ENCODE measurements at regions not wholly inside any gene's neighbourhood (a gene's known extent, or its start where the extent isn't known, plus 50 kb on each side); places are given as distances from the start of the nearest gene placed in this dataset.

DNA sequence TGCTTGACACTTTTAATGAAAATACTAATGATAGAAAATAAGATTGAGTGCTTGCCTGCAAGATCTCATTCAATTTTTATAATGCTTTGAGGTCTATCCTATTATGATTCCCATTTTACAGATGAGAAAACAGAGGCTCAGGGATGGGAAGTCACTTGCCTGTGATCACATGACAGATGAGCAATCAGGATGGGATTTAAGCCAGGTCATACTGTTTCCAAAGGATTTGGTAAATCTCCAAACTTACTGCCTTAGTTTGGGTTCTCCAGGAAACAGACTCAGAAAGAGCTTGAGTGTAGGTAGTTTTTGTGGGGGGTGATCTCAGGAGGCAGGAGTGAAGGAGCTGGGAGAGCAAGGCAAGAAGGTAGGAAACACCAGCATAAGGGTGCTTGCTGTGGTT lies 456.3 kb downstream of the MAFB start:
- no peak for DNase-seq (ENCODE audit: low read depth in 2 of 2)

DNA sequence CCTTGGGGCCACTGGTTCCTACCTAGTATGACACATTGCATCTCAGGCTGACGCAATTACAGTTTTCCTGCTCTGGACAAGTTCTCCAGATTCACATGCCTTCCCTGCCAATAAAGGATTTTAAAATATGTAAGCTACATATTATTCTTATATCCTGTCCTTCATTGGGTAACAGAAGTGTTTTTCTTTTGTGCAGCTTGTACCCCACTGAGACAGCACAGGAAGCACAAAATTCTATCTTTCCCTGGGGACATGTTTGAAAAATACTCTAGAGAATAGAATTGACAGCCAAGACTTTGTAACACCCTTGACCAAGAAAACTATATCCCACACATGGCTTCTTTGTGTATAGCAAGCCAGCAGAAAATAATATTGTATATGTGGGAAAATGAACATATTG lies 456.8 kb downstream of the MAFB start:
- no peak for DNase-seq (ENCODE audit: low read depth in 2 of 2)

DNA sequence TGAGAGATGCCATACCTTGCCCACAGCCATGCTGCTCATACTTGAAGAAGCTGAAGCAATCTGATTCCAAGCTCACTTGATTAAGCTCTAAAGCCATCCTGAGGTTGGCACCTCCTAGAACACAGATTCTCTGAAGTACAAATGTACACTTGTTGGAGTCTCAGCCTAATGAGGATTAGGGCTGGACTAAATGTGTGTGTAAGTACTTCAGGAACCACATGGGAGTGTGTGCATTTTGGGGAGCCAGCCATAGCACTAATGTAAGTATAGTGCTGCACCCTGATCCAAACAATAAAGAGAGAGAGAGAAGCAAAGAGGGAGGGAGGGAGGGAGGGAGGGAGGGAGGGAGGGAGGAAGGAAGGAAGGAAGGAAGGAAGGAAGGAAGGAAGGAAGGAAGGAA lies 458.6 kb downstream of the MAFB start:
- DNase-seq (ENCODE audit: low read depth in 2 of 2): no peak

DNA sequence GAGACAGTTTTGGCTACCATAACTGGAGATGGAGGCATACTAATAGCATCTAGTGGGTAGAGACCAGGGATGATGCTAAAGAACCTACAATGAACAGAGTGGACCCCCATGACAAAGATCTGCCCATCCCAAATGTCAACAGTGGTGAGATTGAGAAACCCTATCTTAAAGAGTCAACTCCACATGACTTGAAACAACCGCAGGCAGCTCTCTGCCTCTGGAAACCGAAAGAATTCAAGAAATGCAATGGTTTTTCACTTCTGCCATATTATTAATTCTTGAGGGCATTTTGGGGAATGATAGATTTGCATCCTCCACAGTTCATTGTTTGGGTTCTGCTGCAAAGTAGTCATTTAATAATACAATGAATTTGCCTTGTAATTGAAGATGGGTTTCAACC lies 463.4 kb downstream of the MAFB start:
- DNase-seq (ENCODE audit: low read depth in 2 of 2): no peak

DNA sequence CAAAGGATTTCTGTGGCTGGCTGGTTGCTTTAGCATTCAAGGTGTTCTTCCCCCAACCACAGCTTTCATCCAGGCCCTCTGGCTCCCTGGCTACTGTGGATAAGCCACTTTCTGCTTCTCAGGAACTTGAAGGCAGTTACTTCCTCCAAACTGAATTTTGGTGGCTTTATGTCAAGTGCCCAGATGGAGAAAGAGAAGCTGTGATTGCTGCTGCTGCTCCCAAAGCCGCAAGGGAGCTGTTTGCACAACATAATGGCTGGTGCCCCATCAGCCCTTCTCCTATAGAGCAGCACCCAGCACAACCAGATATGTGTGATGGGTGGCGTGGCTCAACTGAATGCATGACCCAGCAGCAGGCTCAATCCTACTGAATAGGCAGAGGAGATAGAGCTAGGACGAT lies 465.2 kb downstream of the MAFB start:
- no peak for DNase-seq (ENCODE audit: low read depth in 2 of 2)

DNA sequence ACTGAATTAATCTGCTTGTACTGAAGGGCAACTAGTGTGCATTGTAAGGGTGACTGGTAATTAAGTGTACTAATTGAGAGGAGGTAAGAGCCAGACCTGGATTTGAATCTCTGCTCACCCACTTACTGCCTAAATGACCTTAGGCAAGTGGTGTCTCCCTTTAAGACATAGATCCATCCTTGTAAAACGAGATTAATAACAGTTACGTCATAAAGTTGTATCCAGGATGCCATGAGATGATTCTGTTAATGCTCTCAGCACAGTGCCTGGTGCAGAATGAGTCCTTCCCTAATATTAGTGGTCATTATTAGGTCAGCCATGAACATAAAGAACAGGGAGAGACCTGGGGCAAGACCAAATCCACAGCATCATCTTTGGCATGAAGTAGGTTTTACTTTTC lies 470.1 kb downstream of the MAFB start:
- DNase-seq (ENCODE audit: low read depth in 2 of 2): no peak

DNA sequence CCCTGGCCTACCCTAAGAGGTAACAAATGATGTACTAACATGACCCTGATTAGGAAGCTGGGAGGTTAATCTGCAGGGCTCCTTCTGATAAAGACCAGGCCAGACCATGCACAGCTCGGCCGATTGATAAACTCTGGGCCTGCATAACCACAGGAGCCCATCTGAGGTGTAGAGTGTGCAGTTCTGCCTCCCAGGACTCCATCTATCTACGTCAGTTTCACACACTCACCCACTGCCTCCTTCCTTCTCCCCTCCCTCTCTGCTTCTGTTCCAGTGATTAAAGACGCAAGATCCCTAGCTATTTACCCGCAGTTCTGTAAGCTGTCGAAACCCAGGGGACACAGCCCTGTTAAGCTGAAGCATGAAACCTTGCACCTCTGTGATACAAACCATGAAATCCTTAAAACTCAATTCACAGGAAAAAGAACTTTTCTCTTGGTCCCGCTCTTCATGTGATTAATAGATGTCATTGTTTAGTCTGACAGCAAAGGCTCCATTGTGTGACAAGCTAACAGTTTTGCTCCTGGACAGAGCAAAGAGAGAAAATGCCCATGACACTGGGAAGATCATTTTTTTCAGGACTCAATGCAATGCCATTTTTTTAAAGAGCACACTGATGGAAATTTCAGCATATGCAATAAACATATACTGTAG lies 470.6 kb downstream of the MAFB start:
- no peak for DNase-seq (ENCODE audit: low read depth in 2 of 2)

DNA sequence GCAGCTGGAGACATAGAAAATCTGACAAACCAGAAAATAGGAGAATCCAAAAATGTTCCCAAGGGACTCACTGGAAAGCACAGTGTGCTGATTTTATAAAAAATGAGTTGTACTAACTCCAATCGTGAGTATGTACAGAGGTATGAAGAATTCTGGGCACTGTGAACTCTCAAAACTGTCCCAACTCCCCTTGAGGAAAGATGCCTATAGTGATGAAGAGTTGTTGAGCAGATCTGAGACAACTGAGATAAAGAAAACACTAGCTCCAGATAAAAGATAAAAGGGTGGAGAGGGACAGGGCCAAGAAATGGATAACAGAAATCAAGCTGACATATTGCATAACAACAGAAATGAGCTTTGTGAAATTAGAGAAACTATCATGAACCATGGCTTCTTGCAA lies 481.4 kb downstream of the MAFB start:
- DNase-seq (ENCODE audit: low read depth in 2 of 2): no peak

DNA sequence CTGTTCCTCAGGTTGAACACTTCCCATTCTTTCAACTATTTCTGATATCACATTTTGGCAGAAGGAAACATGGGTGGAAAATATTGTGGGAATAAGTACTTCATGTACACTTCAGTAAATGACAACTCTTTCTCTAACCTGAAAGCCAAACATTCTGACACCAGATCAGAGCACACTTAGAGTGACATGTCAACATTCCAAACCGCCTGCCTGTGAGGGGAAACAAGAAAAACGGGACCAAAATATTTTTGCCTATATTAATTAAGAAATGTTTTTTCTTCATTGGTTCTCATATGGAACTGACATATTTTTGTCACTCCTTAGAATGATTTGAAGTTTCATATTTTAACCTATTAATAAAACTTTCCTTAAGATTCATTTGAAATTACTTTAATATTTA lies 483.1 kb downstream of the MAFB start:
- DNase-seq (ENCODE audit: low read depth in 2 of 2): no peak

DNA sequence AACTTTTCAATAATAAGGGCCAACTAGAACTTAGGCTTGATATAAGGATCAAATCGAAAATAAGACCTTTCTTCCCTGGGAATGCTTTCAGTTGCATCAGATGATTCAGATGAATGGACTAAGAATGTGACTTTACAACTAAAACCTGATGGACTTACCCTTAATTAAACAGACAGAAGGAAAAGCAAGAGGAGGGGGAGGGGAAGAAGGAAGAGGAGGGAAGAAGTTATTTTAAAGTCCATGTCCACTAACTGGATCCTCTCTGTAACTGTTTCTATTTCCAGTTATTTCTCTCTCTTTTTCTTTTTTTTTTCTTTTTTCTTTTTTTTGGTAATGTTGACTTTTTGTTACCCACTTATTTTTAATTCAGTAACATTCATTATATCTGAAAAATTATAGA lies 486.0 kb downstream of the MAFB start:
- DNase-seq (ENCODE audit: low read depth in 2 of 2): no peak

DNA sequence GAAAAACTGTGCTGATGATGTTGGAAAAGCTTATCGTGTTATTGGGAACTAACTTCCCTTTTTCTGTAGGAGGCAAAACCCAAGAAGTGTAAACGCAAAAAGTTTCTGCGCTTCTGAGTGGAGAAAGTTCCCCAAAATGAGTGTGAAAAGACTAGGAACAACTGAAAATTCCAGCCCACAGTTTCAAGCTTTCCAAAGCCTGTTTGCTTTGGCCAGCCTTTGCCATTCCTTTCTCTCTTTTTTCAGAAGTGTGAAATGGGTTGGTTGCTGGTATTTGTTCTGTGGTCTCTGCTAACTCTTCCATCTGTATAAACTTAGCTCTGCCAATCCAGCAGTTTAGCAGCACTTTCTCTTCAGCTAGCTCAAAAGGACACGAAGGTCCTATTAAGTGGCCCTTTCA lies 491.3 kb downstream of the MAFB start:
- DNase-seq (ENCODE audit: low read depth in 2 of 2): no peak

DNA sequence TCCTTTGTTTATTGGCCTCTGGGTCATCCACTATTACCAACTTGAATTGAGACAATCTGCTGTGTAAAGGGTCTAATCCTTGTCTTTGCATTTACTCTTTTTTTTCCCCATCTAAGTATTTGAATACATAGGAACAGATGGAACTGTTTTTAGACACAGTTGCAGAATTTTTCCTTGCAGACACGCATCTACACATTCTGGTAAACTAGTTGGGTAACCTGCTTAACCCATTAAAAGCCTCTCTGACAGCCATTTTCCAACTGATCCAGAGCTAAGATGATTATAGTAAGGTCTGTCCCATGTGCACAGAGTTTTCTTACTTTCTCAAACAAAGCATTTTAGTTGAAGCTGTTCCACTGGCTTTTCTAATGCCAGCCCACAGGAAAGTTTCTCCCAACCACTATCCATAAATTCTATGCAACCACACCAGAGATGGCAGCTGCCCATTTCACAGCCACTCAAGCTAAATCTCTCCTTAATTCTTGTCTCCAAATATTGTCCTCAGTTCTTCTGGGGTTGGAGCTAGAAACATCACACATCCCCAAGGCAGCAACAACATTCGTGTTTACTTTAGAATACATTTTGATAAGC lies 492.1 kb downstream of the MAFB start:
- no peak for DNase-seq (ENCODE audit: low read depth in 2 of 2)

DNA sequence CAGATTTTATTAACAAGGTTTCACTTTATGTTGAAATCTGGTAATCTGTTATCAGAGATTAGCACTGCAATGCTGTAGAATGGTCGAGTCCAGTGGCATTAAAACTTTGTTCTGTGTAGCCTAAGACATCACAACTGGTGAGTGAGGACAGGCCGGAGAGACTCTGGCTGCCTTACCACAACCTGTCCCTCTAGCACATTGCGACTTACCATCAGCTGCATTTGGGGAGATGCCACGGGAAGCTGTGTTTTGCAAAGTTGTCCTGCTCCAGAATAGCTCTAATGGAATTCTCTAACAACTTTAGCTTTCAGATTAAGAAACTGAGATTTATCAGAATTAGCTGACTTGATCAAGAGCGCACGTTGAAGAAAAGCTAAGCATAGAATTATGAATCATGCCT lies 493.3 kb downstream of the MAFB start:
- DNase-seq (ENCODE audit: low read depth in 2 of 2): no peak

DNA sequence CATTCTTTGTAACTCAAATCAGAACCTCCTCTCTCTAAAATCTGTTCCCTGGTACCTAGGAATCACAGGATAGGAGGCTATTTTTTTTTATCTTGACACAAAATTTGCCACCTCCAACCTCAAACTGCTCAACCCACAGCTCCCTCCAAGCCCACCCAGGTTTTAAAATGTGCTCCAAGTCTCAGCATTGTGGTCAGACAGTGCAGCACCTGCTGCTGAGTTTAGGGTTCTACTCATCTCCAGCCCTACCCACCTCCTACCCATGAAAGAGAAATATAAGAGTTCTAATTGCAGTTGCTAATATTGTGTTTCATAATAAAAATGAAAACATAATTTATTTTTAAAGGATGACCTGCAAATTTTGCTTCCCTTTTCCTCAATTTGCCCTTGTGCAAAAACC lies 496.5 kb downstream of the MAFB start:
- no peak for DNase-seq (ENCODE audit: low read depth in 2 of 2)

DNA sequence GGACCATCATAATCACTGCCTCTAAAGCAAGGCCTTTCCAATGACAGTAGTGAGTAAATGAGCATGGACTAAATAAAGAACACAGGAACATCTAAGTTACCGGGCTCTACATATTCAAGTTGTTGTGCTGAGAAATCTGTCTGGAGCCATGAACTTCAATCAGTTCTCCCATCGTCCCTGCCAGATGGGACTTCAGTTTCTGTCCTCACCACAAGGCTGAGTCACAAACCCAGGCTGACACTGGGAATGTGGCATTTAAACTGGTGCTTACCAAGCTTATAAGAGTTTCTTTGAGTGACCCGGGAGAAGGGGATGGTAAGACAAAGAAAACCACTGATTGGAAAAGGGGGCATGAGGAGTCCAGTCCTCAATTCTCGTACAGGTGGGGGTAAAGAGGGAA lies 497.0 kb downstream of the MAFB start:
- DNase-seq (ENCODE audit: low read depth in 2 of 2): no peak

DNA sequence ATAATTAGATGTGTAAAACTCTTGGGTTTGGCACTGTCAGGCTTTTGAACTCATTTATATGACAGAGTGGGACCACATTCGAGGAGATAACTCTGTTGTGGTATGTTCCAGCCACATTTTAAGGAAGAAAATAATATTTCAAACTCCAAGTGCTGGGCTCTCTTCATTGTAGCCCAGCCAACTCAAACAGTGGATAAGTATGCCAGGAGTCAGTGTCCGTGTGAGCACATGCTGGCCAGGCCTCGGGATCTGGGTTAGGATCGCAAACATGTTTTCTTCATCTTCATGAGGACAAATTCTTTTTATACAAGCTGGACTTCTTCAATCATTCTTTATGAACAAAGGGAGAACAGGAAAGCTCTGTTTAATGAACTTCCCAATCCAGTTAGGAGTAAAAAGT lies 497.5 kb downstream of the MAFB start:
- DNase-seq (ENCODE audit: low read depth in 2 of 2): no peak

DNA sequence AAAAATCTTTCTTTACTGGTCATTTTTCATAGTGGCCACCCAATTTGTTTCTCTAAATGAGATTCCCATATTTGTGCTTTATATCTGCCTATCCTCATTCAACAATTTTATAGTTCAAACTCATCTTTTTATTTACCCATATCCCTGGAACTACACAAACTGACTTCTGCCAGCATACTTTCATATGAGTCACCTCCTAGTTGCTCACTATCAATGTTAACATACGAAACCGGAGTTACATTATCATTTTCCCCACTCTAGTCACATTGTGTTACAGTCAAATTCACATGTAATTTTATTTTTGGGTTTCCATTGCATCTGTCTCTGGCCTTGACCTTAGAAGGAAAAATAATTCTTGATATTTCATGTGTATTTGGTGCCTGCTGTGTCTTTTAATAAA lies 499.4 kb downstream of the MAFB start:
- DNase-seq (ENCODE audit: low read depth in 2 of 2): no peak

DNA sequence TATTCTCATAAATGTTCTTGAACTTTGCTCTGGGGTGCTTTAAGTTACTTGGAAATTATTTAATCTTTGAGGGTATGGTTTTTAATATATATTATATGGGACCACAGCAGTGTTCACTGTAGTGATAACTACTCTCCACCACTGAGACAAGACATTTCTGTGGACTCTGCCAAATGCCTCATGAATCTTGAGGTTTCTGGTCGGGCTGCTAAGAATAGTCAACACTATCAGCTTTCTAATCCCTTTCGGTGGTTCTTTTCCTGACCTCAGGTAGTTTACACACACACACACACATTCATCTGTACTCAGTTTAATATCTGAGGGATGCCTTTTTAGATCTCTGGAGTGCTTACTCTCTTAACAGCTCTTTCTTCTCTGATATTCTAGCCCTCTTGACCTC lies 500.7 kb downstream of the MAFB start:
- DNase-seq (ENCODE audit: low read depth in 2 of 2): no peak

DNA sequence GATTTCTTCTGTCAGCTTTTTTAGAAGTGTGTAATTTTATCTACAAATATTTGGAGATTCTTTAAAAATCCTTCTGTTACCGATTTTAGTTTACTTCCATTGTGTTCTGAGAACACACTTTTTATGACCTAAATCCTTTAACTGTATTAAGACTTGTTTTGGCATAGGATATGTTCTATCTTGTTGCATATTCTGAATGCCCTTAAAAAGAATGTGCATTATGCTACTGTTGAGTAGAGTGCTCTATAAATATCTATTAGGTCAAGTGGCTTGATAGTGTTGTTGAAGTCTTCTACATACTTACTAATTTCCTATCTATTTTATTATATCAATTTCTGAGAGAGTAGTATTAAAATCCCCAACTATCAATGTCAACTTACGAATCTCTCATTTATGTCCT lies 502.2 kb downstream of the MAFB start:
- no peak for DNase-seq (ENCODE audit: low read depth in 2 of 2)

DNA sequence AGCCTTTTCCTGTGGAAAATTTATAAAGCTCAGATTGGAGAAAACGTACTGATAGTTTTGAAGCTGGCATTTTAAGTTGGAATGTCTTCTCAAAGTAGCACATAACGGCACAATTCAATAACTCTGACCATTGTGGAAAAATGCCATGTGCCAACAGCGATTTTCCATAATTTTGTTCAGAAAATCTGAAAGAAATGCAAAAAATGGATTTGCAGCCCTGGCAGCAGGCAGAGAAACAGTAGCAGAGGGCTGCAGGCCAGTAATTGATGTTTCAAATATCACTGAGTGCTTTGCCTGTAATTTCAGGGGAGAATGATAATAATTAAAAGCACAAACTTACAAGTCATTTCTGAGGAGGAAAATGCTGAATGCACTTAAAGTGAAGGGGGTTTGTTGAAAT lies 507.4 kb downstream of the MAFB start:
- DNase-seq (ENCODE audit: low read depth in 2 of 2): no peak

DNA sequence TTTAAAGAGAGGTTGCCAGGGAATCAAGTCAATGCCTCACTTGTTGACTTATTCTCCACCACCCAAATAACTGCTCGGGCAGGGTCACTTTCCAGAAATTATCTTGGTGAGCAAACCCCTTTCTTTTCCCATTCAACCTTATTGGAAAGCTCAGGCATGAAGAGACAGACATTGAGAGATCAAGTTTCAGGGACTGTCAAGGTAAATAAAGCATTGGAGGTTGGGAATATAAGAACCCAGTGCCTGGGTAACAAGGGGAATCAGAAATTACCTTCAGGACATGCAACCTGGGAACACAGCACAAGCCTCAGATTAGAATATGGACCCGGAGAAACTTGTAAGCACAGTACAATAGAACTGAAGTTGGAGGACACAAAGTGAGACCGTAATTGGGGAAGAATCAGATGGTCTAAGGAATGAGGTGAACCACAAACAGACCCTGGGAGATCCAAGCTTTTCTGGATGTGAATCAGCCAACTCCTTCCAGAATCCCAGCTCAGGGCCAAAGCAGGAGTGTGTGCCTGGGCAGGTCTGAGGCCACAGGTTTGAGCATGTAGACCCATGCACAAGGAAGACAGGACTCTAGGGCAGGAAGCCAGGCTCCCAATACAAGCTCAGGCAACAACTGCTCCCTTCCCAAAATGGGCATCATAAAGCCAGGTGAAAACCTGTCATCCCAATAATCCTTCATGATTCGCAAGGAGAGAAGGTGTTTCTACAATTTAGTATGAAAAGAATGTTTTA lies 512.8 kb downstream of the MAFB start:
- no peak for DNase-seq (ENCODE audit: low read depth in 2 of 2)

DNA sequence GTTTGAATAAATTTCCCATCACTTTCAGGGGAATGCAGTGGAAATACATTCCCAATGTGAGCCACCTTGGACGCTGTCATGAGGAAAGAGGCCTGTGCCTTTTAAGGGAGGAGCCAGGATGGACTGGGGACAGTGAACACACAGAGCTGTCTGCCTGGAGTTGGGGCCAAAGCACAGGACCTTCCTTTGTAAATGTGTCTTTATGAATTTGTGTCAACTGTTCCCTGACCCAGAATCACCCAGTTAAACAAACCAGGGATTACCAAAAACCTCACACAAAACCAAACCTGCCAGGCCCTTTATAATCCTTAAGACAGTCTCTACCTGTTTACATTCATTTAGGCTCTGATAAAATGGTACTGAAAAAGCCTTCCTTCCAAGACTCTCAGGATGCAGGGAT lies 513.7 kb downstream of the MAFB start:
- no peak for DNase-seq (ENCODE audit: low read depth in 2 of 2)

DNA sequence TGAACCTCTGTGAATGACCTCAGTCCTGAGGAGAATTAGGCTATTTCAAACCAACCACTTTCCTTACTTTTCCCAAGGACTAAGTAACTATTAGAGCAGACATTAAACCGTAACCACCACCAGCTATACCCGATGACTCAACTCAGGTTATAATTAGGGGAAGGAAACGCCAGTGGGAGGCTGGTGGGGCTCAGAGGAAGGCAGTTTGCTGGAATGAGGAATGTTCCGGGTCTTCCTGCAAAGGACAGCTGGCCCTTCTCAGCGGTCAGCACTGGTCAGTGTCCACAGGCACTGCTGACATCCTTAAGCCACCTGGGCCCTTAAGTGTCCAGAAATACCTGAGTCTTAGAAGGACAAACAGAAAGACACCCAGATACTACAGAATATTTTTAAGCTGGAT lies 515.2 kb downstream of the MAFB start:
- no peak for DNase-seq (ENCODE audit: low read depth in 2 of 2)
